Loucy (cell line): ENCODE measurements at regions not wholly inside any gene's neighbourhood (a gene's known extent, or its start where the extent isn't known, plus 50 kb on each side); places are given as distances from the start of the nearest gene placed in this dataset.
"Not testable (repeated sequence)": the region's sequence is repeated elsewhere in the genome, so short reads cannot be mapped to it uniquely, and the experiment has no call there.

Experiments
- H2AFZ ChIP-seq: fragments of 200-600 bp; sonication (generic); 2 replicates; pipeline ENCODE4 v1.6.0; 2016; ENCODE audit warnings: antibody characterized with exemption, mild to moderate bottlenecking, low read length, moderate library complexity
- H3F3A ChIP-seq: fragments of 200-600 bp; 2 replicates; pipeline ENCODE4 v1.6.0; 2016; ENCODE audit warnings: antibody characterized with exemption, low read depth, mild to moderate bottlenecking
- H3K27me3 ChIP-seq: fragments of 200-600 bp; sonication (generic); 2 replicates; pipeline ENCODE4 v1.6.1; 2014; ENCODE audit warnings: low read length, mild to moderate bottlenecking; ENCODE audit not compliant: insufficient read depth, poor library complexity, severe bottlenecking
- H3K36me3 ChIP-seq: fragments of 200-600 bp; sonication (generic); 2 replicates; pipeline ENCODE4 v1.6.1; 2016; ENCODE audit warnings: low read length; ENCODE audit not compliant: insufficient read depth
- H3K4me1 ChIP-seq: fragments of 200-600 bp; sonication (generic); 2 replicates; pipeline ENCODE4 v1.5.1; 2014; ENCODE audit warnings: low read length, mild to moderate bottlenecking; ENCODE audit not compliant: insufficient read depth, poor library complexity, severe bottlenecking
- H3K4me2 ChIP-seq: fragments of 200-600 bp; sonication (generic); 2 replicates; pipeline ENCODE4 v1.6.0; 2014; ENCODE audit warnings: antibody characterized with exemption, low read length, low read depth, mild to moderate bottlenecking; ENCODE audit not compliant: poor library complexity, severe bottlenecking
- H3K4me3 ChIP-seq: fragments of 200-600 bp; sonication (generic); 2 replicates; pipeline ENCODE4 v1.5.1; 2014; ENCODE audit warnings: low read length, mild to moderate bottlenecking, mixed read lengths; ENCODE audit not compliant: poor library complexity, severe bottlenecking
- H3K79me2 ChIP-seq: fragments of 200-600 bp; sonication (generic); 2 replicates; pipeline ENCODE4 v1.6.1; 2014; ENCODE audit warnings: low read length; ENCODE audit not compliant: insufficient read depth
- H3K9ac ChIP-seq: fragments of 200-600 bp; sonication (generic); 2 replicates; pipeline ENCODE4 v1.6.0; 2014; ENCODE audit warnings: mild to moderate bottlenecking, low read depth, low read length, moderate library complexity; ENCODE audit not compliant: poor library complexity, severe bottlenecking
- H3K9me2 ChIP-seq: fragments of 200-600 bp; sonication (generic); replicated peaks from 2 replicates; pipeline ENCODE4 v1.6.1; 2016; ENCODE audit warnings: low read depth, low read length, mixed read lengths
- H3K9me3 ChIP-seq: fragments of 200-600 bp; sonication (generic); 2 replicates; pipeline ENCODE4 v1.6.1; 2014; ENCODE audit warnings: mild to moderate bottlenecking, antibody characterized with exemption, low read length, low read depth; ENCODE audit not compliant: insufficient read depth
- H4K20me1 ChIP-seq: fragments of 200-600 bp; sonication (generic); 2 replicates; pipeline ENCODE4 v1.6.0; 2014; ENCODE audit warnings: antibody characterized with exemption, low read length, mild to moderate bottlenecking; ENCODE audit not compliant: insufficient read depth, poor library complexity, severe bottlenecking
- EZH2phosphoT487 ChIP-seq: fragments of 200-600 bp; IDR thresholded peaks from 2 replicates; pipeline ENCODE4 v1.6.1; 2018; ENCODE audit warnings: antibody characterized with exemption, mild to moderate bottlenecking, moderate library complexity, borderline replicate concordance
- TF ChIP-seq, protein P1 (sequence below): fragments of 200-600 bp; sonication (generic); conservative IDR thresholded peaks from 2 replicates; pipeline ENCODE4 v1.5.1; 2014; ENCODE audit warnings: mild to moderate bottlenecking, antibody characterized with exemption, low read length

DNA sequence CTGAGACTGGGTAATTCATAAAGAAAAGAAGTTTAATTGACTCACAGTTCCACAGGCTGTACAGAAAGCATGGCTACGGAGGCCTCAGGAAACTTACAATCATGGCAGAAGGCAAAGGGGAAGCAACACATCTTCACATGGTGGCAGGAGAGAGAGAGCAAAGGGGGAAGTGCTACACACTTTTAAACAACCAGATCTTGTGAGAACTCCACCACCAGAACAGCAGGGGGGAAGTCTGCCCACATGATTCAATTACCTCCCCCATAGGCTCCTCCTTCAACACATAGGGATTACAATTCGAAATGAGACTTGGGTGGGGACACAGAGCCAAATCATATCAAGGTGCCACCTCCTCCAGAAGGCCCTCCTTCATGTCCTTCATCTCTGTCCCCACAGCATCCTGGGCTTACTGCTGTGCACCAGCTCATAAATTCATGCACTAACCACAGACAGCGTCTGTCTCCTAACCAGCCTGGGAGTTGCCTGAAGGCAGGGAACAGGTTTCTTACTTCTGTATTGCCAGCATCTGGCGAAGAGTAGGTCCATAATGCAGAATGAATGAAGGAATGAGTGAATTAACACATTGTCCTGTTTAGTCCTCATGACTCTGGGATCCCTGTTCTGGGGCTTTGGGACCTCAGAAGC, 74.4 kb downstream of the WSB1 start:
- peaks cover 13% of the 10 kb centered on the region for H3K4me1 ChIP-seq
- H4K20me1 ChIP-seq: no peaks in the 10 kb centered on the region
- no peaks in the 10 kb centered on the region for H3K36me3 ChIP-seq
- H3K9me2 ChIP-seq: no peaks in the 10 kb centered on the region
- H3K79me2 ChIP-seq: no peaks in the 10 kb centered on the region
- no peaks in the 10 kb centered on the region; the same call in 1 of the 2 replicates for H3K9me3 ChIP-seq
- H3K4me2 ChIP-seq: peak overlapping the region; percentile 25
- no peak overlapping the region for H3K9ac ChIP-seq
- no peaks in the 10 kb centered on the region for H3K27me3 ChIP-seq
- no peaks in the 10 kb centered on the region for H3F3A ChIP-seq
- no peak overlapping the region for H3K4me3 ChIP-seq
- H2AFZ ChIP-seq: no peak overlapping the region
- TF ChIP-seq, protein P1, sequence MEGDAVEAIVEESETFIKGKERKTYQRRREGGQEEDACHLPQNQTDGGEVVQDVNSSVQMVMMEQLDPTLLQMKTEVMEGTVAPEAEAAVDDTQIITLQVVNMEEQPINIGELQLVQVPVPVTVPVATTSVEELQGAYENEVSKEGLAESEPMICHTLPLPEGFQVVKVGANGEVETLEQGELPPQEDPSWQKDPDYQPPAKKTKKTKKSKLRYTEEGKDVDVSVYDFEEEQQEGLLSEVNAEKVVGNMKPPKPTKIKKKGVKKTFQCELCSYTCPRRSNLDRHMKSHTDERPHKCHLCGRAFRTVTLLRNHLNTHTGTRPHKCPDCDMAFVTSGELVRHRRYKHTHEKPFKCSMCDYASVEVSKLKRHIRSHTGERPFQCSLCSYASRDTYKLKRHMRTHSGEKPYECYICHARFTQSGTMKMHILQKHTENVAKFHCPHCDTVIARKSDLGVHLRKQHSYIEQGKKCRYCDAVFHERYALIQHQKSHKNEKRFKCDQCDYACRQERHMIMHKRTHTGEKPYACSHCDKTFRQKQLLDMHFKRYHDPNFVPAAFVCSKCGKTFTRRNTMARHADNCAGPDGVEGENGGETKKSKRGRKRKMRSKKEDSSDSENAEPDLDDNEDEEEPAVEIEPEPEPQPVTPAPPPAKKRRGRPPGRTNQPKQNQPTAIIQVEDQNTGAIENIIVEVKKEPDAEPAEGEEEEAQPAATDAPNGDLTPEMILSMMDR: no peak
- no peak for TF ChIP-seq EZH2phosphoT487

DNA sequence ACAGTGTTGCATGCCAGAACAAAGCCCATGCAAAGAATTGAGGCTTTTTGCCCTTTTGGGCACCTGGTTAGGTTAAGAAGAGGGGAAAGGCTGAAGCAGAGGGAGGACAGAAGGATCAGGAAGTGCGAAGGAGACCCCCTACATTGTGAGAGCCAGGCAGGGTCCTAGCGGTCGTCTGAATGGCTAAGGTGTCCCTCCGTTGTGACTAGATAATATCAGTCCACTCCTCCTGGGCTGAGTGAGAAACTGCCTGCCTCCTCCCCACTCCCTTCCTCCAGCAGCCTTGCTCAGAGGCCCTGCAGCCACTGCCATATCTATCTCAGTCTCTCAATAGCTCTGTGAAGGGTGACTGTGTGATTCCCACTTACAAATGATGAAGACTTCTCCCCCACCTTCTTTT, 75.1 kb downstream of the WSB1 start:
- no peak overlapping the region for H3K9ac ChIP-seq
- no peak overlapping the region for H3K4me3 ChIP-seq
- no peaks in the 10 kb centered on the region for H3K27me3 ChIP-seq
- H2AFZ ChIP-seq: no peak overlapping the region
- H3K4me1 ChIP-seq: peaks cover 13% of the 10 kb centered on the region
- H3K36me3 ChIP-seq: no peaks in the 10 kb centered on the region
- no peaks in the 10 kb centered on the region; the same call in 1 of the 2 replicates for H3K9me3 ChIP-seq
- no peak for TF ChIP-seq EZH2phosphoT487
- TF ChIP-seq, protein P1: no peak
- H3K4me2 ChIP-seq: no peak overlapping the region
- no peaks in the 10 kb centered on the region for H3K79me2 ChIP-seq
- H4K20me1 ChIP-seq: no peaks in the 10 kb centered on the region
- no peaks in the 10 kb centered on the region for H3F3A ChIP-seq
- H3K9me2 ChIP-seq: no peaks in the 10 kb centered on the region

DNA sequence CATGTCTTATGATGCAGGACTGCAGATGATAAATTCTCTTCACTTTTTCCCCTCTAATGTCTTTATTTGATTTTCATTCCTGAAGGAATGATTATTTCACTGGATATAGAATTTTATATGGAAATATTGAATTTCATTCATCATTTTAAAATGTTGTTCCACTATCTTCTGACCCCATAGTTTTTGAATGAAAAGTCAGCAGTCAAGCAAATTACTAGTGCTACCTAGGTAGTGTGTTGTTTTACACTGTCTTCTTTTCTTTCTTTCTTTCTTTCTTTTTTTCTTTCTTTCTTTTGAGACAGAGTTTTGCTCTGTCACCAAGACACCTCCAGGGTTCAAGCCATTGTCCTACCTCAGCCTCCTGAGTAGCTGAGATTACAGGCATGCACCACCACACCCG, 76.9 kb downstream of the WSB1 start:
- H3K9ac ChIP-seq: no peak overlapping the region
- H3K36me3 ChIP-seq: no peaks in the 10 kb centered on the region
- H3K9me2 ChIP-seq: no peaks in the 10 kb centered on the region
- H3K9me3 ChIP-seq: no peaks in the 10 kb centered on the region; the same call in 1 of the 2 replicates
- no peak overlapping the region for H3K4me3 ChIP-seq
- H3K27me3 ChIP-seq: no peaks in the 10 kb centered on the region
- no peaks in the 10 kb centered on the region for H3K79me2 ChIP-seq
- TF ChIP-seq, protein P1: no peak
- TF ChIP-seq EZH2phosphoT487: no peak
- H3K4me1 ChIP-seq: peaks cover 13% of the 10 kb centered on the region
- no peak overlapping the region for H2AFZ ChIP-seq
- H4K20me1 ChIP-seq: no peaks in the 10 kb centered on the region
- no peak overlapping the region for H3K4me2 ChIP-seq
- no peaks in the 10 kb centered on the region for H3F3A ChIP-seq

DNA sequence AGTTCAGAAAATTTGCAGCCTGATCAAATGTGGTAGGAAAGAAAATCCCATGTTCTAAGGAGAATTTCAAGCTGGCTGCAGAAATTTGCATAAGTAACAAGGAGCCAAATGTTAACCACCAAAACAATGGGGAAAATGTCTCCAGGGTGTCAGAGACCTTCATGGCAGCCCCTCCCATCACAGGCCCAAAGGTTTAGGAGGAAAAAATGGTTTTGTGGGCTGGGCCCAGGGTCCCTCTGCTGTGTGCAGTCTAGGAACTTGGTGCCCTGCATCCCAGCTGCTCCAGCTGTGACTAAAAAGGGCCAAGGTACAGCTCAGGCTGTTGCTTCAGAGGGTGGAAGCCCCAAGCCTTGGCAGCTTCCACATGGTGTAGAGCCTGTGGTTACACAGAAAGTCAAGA, 79.8 kb downstream of the WSB1 start:
- H3F3A ChIP-seq, H3K4me2 ChIP-seq, H3K9me3 ChIP-seq, H3K27me3 ChIP-seq, H3K9ac ChIP-seq, H3K4me3 ChIP-seq, H4K20me1 ChIP-seq, H3K9me2 ChIP-seq, H3K36me3 ChIP-seq, H2AFZ ChIP-seq, H3K4me1 ChIP-seq, H3K79me2 ChIP-seq: not testable (repeated sequence)
